HG02623 (cell line): ENCODE measurements at regions not wholly inside any gene's neighbourhood (a gene's known extent, or its start where the extent isn't known, plus 50 kb on each side); places are given as distances from the start of the nearest gene placed in this dataset.
"Not testable (repeated sequence)": the region's sequence is repeated elsewhere in the genome, so short reads cannot be mapped to it uniquely, and the experiment has no call there.

Experiments
- ATAC-seq: cut with Tn5 transposase; IDR thresholded peaks from one replicate; pipeline ENCODE4 v1.9.1; 2021; ENCODE audit warnings: moderate library complexity; ENCODE audit not compliant: unreplicated experiment

GRCh38 chr6:81565071-81565470 is 187.4 kb downstream of the TENT5A start:
- ATAC-seq: no peak

- ATAC-seq: no peak
Measured at GRCh38 chr6:81564470-81565068, 187.9 kb downstream of the TENT5A start.

DNA sequence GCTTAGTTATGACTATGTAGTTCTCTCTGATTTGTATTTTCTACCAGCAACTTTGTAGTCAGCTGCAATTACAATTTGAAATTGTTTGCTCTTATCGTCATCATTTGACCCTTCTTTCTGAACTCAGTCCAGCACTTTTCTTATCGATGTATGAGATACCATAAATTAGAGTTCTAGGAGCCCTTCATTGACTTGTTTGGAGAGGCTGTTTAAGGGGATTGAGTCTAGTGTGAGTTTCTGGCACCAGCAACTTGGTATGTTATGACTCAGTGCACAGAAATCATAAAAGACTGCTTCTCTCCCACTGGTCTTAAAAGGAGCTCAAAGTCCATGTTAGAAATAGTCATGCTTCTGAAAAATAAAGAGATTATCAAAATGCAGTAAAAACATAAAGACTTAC is 190.3 kb downstream of the TENT5A start:
- ATAC-seq: no peak

- no peak for ATAC-seq
Measured at GRCh38 chr6:81561731-81562130, 190.8 kb downstream of the TENT5A start.

DNA sequence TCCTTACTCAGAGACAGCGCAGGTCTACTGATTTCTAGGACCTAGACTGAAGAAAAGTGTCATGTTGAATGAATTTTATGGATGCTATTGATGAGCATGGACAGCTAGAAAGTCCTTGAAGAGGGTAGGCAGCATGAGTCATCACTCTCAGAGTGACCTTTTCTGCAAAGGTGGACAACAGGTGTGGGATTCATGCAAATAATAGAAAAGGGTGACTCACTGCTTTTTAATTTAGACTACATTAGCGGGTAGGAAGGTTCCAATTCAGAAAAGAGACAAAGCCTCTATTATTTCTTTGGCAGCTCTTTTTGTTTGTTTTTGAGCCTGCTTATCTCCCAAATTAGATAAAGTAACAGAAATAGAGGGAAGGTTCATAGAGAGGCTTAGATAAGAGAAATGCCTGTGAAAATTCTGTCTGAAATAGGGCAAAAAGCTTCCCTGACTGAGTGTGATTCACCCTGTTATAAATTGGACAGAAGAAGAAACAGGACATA is 191.4 kb downstream of the TENT5A start:
- ATAC-seq: no peak

DNA sequence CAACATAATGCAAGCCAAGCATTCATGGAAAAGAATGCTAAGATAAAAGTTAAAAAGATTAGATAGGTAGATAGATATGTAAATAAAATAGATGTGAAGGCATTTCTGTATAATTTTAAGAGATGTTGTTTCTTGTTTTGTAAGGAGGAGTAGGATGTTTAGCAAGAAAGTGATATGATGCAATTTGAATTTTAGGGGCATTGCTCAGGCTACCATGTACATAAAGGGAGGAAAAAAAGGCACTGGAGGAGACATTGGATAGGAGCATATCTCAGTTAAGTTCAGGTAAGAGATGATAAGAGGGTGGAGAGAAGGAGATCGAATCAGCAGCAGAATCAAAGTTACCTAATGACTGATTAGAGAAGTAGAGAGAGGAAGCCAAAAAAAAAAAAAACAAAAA is 194.7 kb downstream of the TENT5A start:
- ATAC-seq: no peak

DNA sequence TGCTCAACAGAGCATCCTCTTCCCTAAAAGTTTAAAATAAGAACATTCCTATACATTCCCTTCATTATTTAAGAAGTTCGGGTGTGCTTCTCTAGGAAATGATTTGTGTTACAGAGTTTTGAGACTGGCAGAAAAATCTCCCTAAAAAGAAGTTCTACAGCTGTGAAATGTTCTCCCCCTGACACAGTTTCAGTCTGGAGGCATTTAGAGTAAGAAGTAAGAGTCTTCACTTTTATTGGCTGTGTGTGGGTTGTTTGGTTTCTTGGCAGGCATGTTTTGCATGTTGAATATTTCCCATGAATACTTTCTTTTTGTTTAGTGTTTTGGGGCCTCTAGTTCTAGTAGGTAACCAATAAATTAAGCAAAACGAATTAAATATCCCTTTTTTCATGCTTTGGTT is 195.9 kb downstream of the TENT5A start:
- ATAC-seq: no peak

- ATAC-seq: no peak
Measured at GRCh38 chr6:81553216-81553615, 199.3 kb downstream of the TENT5A start.

GRCh38 chr6:81552644-81553043 is 199.8 kb downstream of the TENT5A start:
- ATAC-seq: no peak

GRCh38 chr6:81547149-81547548 is 205.3 kb downstream of the TENT5A start:
- ATAC-seq: no peak

DNA sequence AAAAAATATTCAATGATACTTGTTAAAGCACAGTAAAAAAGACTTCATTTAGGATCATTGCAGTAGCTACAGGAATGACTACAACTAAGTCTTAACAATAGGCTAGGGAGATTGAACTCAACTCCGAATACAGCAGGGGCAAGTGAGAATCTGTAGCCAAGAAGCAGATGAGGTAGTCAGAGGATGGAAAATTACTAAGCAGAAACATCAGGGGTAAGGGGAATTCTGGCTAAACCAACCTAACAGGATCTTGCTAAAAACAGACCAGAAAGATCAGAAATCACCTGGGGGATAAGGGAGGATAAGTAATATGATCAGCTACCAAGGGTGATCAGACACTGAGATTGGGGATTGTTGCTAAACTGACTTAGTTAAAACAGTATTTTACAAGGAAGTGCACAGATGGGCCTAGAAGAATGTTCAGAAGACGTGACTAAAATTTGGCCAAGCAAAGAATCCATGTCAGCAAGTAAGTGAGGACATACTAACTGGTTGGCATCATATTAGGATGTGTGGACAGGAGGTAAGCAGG is 217.5 kb downstream of the TENT5A start:
- ATAC-seq: no peak

DNA sequence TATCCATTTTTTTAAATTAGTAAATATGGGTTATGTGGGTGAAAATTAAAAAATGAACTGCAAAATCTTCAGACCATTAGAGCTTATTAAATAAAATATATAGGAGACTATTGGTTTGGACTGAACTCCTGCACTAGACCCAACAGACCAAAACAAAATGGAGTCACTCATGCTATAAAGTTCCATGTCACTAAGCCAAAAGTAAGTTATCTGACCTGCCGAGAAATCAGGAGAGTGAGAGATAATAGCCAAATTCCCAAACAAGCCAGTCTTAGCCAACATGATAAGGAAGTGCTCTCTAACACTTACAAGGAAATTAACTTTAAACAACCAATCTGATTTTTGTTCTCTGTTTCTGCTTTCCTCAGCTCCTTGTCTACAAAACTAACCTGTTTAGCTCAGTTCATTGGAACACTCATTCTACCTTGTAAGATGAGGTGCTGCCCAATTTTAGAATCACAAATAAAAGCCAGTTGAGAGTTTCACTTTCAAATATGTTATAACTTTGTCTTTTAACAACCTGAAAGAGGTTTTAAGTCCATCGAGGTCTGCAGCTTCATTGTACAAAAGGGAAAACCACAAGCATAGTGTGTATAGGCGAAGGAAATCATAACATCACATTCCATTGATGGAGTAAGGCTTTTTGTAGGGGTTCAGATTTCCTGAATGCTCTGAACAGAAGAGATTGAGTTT is 220.5 kb downstream of the TENT5A start:
- no peak for ATAC-seq

GRCh38 chr6:81517455-81517854 is 235.0 kb downstream of the TENT5A start:
- no peak for ATAC-seq

GRCh38 chr6:81515562-81516453 is 236.7 kb downstream of the TENT5A start:
- ATAC-seq: no peak

DNA sequence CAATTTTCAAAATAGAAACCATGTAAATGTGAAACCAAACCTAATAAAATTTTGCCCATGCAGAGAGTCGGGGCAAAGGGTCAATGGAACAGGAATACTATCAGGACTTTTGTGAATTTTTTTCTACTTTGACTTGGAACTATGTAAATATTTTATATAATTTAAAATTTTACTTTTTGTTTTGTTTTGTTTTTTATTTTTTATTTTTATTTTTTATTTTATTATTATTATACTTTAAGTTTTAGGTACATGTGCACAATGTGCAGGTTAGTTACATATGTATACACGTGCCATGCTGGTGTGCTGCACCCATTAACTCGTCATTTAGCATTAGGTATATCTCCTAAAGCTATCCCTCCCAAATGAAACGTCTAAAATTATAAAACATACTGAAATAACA is 238.3 kb downstream of the TENT5A start:
- not testable (repeated sequence) for ATAC-seq

DNA sequence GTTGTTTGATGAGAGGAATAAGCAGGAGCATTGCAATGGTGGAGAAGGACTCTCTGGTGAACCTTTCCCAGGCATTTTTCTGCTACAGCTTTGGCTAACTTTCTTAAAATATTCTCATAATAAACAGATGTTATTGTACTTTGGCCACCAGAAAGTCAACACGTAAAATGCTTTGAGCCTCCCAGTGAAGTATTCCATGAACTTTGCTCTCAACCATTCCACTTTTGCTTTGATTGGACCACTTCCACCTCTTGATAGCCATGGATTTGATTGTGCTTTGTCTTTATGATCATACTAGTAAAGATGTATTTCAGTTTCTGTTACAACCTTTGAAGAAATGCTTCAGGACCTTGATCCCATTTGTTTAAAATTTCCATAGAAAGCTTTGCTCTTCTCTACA is 241.1 kb downstream of the TENT5A start:
- no peak for ATAC-seq

DNA sequence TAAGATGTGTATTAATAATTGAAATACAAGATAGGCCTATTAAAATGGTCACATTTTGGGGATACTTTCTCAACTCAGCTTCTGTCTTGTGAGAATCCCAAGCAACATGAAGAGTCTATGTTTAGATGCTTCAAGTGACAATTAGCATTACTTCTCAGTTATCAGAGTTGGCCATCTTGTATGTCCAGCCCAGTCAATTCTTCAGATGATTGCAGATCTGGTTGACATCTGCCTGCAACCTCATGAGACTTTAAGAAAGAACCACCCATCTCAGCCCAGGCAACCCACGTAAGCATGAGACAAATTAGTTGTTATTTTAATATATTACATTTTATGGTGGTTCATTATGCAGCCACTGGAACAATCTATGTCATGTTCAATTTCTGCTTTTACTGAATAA is 256.5 kb downstream of the TENT5A start:
- no peak for ATAC-seq

DNA sequence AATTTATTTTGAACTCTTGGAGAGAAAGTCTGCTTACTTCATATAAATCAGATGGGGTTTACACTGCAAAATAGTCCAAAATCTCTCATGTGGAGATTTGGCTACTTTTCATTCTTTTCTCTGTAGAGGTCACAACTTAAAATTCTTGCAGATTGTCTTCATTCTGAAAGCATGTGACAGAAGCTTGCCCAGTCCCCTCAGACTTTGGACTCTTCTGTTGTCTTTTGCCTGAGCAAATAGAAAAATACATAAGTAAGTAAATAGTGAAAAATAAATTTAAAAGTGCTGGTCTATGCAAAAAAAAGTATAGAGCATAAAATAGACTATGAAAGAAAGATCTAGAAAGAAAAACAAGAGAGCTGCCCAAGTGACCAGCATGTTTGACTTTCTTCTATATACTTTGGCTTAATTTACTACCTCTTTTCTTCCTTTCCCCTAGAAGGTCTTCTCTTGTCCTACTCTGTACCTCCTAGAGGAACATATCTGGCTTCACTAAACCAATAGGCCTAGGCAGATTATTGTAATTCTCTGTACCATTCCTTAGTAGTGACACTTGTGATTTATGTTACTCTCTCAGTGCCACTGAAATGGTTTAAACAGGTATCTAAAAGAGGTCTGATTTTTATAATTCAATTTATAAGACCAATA is 260.9 kb downstream of the TENT5A start:
- no peak for ATAC-seq

DNA sequence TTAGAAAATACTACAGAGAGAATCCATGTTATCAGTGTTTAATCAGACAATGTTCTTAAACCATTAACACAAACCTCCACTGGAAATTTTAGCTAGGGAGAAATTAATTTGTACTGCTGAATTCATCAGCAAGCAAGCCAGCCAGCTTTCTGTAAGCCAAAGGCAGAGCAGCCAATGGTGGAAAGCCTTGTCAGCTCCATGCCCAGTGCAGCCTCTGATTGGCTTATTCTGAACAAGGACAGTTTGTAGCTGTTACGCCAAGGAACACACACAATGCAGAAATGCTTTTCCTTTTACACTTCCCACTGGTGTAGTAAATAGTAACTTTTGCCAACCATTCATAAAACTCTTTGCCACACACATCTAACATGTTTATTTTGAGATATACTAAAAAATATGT is 265.0 kb downstream of the TENT5A start:
- ATAC-seq: no peak

DNA sequence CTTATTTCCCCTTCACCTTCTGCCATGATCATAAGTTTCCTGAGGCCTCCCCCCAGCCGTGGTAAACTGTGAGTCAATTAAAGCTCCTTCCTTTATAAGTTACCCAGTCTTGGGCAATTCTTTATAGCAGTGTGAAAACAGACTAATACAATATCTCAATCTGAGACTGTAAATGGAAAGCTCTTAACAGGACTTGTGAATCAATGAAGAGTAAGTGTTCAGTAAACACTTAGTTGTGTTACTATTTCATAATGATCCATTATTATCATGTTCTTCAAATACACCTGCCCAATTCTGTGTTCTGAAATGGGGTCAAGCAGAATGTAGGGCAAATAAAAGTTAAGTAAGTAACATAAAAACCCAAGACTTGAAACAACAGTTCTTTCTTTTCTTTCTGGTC is 266.2 kb downstream of the TENT5A start:
- ATAC-seq: no peak

GRCh38 chr6:81485395-81485794 is 267.1 kb downstream of the TENT5A start:
- ATAC-seq: no peak
